ENCODE measurements at regions not wholly inside any gene's neighbourhood (a gene's known extent, or its start where the extent isn't known, plus 50 kb on each side); places are given as distances from the start of the nearest gene placed in this dataset.
A peak's percentile ranks its signal among the peaks of the same experiment; 100 is the strongest.
"Not testable (repeated sequence)": the region's sequence is repeated elsewhere in the genome, so short reads cannot be mapped to it uniquely, and the experiment has no call there.

GRCh38 chr10:61272781-61273180, 180.4 kb downstream of the TMEM26 start:
- no peak overlapping the region for H3K27ac ChIP-seq
- DNase-seq (ENCODE audit: low spot score), result no peak
- ChIA-PET POLR2A (ENCODE audit: low non-redundant PET) (no interaction called here), CTCF (no interaction called here)
- no peak for TF ChIP-seq CTCF (conservative IDR thresholded peaks at IDR 0.05; ENCODE audit: low read depth)

GRCh38 chr10:61271127-61271780, 181.9 kb downstream of the TMEM26 start:
- POLR2A ChIA-PET (ENCODE audit: low non-redundant PET), result no interaction called here
- no peak overlapping the region for H3K27ac ChIP-seq
- no peak for TF ChIP-seq CTCF (conservative IDR thresholded peaks at IDR 0.05; ENCODE audit: low read depth)
- CTCF ChIA-PET, result interaction anchor here (0.6 to 0.7 kb wide), 5 partner anchors 32 to 998 kb away, joined by 3 to 4 read pairs (median 3); no protein-coding TSS in a partner anchor
- peak; percentile 11 for DNase-seq (ENCODE audit: low spot score)

- DNase-seq (ENCODE audit: low spot score), result no peak
- POLR2A ChIA-PET (ENCODE audit: low non-redundant PET), result no interaction called here
- no peak overlapping the region for H3K27ac ChIP-seq
- CTCF ChIA-PET, result interaction anchor here (0.7 to 0.8 kb wide), 2 partner anchors 19 to 102 kb away, joined by 3 read pairs; no protein-coding TSS in a partner anchor
- no peak for TF ChIP-seq CTCF (conservative IDR thresholded peaks at IDR 0.05; ENCODE audit: low read depth)
These were observed 189.7 kb downstream of the TMEM26 start for GRCh38 chr10:61263518-61263917.

- POLR2A ChIA-PET (ENCODE audit: low non-redundant PET), result no interaction called here
- no peak for TF ChIP-seq CTCF (conservative IDR thresholded peaks at IDR 0.05; ENCODE audit: low read depth)
- no peak overlapping the region for H3K27ac ChIP-seq
- CTCF ChIA-PET, result no interaction called here
- no peak for DNase-seq (ENCODE audit: low spot score)
These were observed 190.5 kb downstream of the TMEM26 start for GRCh38 chr10:61262486-61263261.

GRCh38 chr10:61257956-61258496, 195.2 kb downstream of the TMEM26 start:
- no peak for TF ChIP-seq CTCF (conservative IDR thresholded peaks at IDR 0.05; ENCODE audit: low read depth)
- no peak for DNase-seq (ENCODE audit: low spot score)
- ChIA-PET POLR2A (ENCODE audit: low non-redundant PET) (no interaction called here), CTCF (interaction anchor here (0.7 kb wide), 1 partner anchor 48 kb away, joined by 4 read pairs; no protein-coding TSS in a partner anchor)
- no peak overlapping the region for H3K27ac ChIP-seq

- H3K27ac ChIP-seq, result no peak overlapping the region
- CTCF ChIA-PET, result interaction anchor here (0.7 kb wide), 1 partner anchor 156 kb away, joined by 3 read pairs; no protein-coding TSS in a partner anchor
- DNase-seq (ENCODE audit: low spot score), result no peak
- POLR2A ChIA-PET (ENCODE audit: low non-redundant PET), result no interaction called here
- TF ChIP-seq CTCF (conservative IDR thresholded peaks at IDR 0.05; ENCODE audit: low read depth), result no peak
These were observed 196.0 kb downstream of the TMEM26 start for GRCh38 chr10:61257136-61257535.

GRCh38 chr10:61252326-61252725, 200.9 kb downstream of the TMEM26 start:
- H3K27ac ChIP-seq; CTCF ChIA-PET; DNase-seq (ENCODE audit: low spot score); POLR2A ChIA-PET (ENCODE audit: low non-redundant PET): not testable (repeated sequence)

Measured in RWPE1 (cell line).